ENCODE measurements at regions not wholly inside any gene's neighbourhood (a gene's known extent, or its start where the extent isn't known, plus 50 kb on each side); places are given as distances from the start of the nearest gene placed in this dataset.
"Not testable (repeated sequence)": the region's sequence is repeated elsewhere in the genome, so short reads cannot be mapped to it uniquely, and the experiment has no call there.

GRCh38 chr18:43904209-43904837, 627.0 kb upstream of the SYT4 start:
- DNase-seq = no peak

GRCh38 chr18:43914018-43914417, 636.7 kb upstream of the SYT4 start:
- DNase-seq = no peak

DNA sequence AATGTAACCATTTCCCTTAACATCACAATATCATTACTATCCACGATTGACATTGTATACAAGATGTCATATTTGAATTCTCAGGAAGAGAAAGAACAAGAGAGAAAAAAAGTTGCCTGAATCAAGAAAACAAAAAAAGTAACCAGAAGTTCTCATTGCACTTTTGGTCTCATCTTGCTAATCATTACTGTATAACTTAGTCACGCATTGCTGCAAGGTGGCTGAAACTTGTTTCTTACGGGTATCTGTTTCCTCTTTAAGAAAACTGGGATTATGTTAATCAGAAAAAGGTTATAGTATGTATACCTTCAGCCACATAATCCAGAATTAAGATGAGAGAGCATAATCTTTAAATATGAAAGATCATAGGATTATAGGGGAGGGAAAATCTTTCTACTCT, 639.7 kb upstream of the SYT4 start:
- no peak for DNase-seq

DNA sequence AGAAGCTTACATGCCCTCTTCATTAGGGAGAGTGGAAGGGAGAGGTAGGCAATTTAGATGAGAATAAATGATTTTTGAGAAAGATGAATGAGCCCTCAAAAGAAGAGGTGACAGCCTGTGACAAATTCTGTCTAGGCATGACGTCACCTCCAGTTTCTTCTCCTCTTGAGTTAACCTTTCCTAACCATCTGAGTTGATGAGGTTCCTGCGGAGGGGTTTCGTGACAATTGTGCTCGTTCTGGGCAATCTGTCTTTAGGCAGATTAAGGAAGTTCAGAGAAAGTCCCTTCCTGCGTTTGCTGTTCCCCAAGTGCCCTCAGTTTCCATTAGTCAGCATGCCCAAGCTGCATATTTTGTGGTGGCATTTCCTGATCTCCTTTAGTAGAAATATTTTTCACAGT, 640.2 kb upstream of the SYT4 start:
- no peak for DNase-seq

- DNase-seq = no peak
Observed at GRCh38 chr18:43919551-43919950, 642.3 kb upstream of the SYT4 start.

GRCh38 chr18:43931439-43931838, 654.1 kb upstream of the SYT4 start:
- DNase-seq = no peak

- no peak for DNase-seq
Observed at GRCh38 chr18:43932140-43932539, 654.9 kb upstream of the SYT4 start.

DNA sequence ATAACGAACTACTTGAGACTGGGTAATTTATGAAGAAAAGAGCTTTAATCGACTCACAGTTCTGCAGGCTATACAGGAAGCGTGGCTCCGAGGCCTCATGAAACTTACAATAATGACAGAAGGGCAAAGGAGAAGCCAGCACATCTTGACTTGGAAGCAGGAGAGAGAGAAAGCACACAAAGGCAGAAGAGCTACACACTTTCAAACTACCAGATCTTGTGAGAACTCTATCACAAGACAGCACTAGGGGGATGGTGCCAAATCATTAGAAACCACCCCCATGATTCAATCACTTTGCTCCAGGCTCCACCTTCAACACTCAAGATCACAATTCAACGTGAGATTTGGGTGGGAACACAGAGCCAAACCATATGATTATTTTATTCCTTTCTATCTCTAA, 655.9 kb upstream of the SYT4 start:
- DNase-seq = no peak

- no peak for DNase-seq
Observed at GRCh38 chr18:43934322-43934721, 657.0 kb upstream of the SYT4 start.

DNA sequence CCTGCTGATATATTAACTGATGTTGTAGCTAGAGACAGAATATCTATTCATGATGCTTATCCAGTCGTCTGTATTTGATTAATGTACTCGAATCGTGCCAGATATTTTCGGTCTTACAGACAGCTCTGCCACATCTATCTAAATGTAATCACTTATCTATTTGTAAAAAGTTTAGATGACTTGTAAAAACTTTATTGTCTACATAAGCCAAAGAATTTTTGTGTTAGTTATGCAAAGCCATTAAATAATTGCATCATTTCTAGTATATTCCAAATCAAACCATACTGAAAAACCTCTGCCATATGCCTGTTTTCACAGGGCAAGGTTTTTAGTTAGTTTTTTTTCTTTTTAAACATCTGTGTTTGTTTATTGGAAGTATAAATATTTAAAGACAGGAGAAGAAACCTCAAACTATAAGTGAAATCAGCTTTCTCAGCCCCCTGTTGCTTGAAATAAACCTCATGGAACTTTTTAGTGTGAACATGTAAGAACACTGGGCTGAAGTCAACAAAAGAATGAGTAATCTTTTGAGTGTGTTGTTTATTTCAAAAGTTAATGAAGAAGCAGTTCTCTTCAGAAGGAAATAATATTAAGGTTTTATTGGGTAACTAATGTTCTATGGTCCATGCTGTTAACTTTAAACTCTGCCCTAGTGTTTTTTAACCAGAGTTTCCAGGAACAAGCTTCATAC, 657.6 kb upstream of the SYT4 start:
- no peak for DNase-seq

DNA sequence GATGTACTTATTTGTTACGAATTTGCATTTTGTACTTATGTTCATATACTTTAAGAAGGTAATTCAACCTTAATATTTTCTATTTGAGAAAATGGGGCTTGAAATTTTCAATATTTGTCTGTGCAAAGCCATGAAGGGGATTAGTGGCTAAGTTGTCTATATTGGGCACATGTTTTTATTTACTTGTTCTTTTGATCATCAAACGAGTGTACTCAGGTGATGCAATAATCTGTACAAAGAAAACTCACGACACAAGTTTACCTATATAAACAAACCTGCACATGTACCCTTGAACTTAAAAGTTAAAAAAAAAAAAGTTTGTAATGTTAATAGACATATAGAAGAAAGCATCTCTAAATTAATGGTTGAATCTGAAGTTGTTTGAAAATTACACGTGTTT, 658.9 kb upstream of the SYT4 start:
- no peak for DNase-seq

DNA sequence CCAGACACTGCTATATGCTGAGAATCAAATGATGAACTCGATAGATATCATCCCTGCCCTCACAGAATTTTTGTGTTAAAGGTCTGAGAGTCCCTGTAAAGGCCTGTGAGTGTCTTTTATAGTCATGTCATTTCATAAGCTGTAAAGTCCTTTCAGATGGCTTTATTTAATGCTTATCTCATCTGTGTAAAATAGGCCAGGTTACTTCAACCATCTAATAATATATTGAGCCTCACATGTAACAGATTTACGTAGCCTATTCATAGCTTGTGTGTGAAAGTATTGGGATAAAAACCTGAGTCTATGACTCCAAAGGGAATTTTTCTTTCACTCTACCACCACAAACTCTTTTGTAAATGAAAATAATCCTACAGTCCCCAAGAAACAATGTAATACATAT, 672.0 kb upstream of the SYT4 start:
- no peak for DNase-seq

- no peak for DNase-seq
Observed at GRCh38 chr18:43950062-43950461, 672.8 kb upstream of the SYT4 start.

DNA sequence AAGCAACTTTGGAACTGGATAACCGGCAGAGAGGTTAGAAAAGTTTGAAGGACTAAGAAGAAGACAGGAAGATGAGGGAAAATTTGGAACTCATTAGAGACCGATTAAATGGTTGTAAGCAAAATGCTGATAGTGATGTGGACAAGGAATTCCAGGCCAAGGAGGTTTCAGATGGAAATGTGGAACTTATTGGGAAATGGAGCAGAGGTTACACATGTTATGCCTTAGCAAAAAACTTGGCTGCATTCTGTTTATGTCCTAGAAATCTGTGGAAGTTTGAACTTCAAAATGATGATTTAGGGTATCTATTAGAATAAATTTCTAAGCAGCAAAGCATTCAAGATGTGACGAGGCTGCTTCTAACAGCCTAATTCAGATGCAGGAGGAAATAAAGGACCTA, 675.1 kb upstream of the SYT4 start:
- DNase-seq = no peak

DNA sequence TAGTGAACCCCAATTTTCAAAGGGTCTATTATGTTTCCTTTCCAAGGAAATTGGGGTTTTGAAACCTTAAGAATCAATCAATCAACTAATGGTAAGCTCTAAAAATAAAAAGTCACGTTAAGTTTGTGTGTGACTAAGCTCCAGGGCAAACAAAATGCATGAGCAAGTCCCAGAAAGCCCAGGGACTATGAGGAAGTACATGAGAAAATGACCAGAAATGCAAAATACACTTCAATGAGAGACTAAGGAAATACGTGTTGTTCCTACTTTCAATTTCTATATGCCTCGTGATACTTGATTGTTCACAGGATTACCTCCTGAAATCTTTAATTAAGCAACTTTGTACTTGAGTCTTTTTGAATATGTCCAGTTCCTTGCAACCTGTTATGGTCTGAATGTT, 684.4 kb upstream of the SYT4 start:
- no peak for DNase-seq

- DNase-seq = no peak
Observed at GRCh38 chr18:43964666-43965065, 687.4 kb upstream of the SYT4 start.

GRCh38 chr18:43965691-43966090, 688.4 kb upstream of the SYT4 start:
- no peak for DNase-seq

GRCh38 chr18:43970656-43971055, 693.4 kb upstream of the SYT4 start:
- no peak for DNase-seq

GRCh38 chr18:43978174-43978573, 700.9 kb upstream of the SYT4 start:
- DNase-seq = no peak

GRCh38 chr18:43982582-43982981, 698.1 kb upstream of the SETBP1 start:
- DNase-seq = no peak

- DNase-seq = not testable (repeated sequence)
Observed at GRCh38 chr18:43987061-43987460, 693.6 kb upstream of the SETBP1 start.

DNA sequence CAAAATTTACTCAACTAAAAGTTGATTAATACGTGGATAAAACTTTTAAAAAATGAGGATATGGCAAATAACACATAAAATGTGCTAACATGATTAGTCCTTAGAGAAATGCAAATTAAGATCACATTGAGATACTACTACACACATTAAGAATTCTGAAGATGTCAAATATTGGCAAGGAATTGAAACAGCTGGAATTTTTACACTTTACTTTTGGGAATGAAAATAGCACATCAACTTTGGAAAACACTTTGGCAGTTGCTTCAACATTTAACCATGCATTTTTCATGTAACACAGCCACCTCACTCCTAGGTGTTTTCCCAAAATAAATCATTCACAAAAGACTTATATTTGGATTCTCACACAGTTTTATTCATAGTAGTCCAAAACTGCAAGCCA, 687.9 kb upstream of the SETBP1 start:
- DNase-seq = no peak

DNA sequence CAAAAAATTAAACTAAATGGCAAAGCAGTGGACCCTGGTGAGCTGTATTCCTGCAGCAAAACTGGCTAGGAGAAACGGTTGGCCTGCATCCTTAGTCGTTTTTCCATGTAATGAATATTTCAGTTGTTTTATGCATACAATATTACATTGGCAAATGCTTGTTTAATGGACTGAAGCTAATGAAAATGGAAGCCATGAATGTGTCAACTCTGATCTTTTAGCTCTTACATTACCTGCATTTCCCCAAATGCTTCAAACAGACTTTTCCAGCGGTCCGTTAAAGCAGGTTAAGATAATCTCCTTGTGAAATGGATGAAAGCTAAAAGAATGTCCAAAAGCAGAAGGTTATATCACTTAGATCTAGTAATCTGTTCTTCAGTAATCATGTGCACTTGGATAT, 686.3 kb upstream of the SETBP1 start:
- DNase-seq = no peak

DNA sequence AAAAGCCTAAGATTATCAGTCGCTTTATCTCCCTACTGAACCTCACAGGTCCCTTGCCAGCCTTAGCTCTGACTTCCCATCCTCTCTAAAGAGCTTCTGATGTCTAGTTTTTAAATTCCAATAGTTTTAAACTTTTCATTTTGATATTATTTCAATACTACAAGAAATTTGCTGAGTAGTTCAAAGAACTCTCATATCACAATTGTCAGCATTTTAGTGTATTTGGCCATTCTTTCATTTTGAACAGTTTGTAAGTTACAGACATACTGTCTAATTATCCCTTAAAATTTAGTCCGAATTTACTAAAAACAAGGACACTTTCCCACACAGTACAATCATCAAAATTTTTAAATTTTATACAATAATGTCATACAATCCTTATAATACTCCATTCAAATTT, 666.8 kb upstream of the SETBP1 start:
- DNase-seq = no peak

DNA sequence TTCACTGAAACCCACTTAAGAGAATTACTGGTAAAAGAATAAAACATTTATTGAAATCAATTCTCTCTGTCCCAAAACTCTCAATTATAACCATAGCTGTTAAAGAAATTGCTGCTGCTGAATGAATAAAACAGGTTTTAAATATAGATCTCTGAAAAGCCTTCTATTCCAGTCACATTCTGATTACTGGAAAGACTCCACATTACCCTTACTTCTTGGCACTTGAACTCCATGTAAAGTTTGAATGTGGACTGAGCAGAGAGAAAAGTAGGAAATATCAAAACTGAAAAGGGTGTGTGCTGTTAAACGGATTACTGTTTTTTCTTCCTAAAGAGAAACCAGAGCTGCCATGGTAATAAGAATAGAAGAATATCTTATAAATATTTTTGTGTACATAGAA, 655.3 kb upstream of the SETBP1 start:
- DNase-seq = no peak
